Activated CD4-positive, alpha-beta T cell treated with anti-CD3 and anti-CD28 coated beads, Interleukin-2, Interleukin-6, amounts not matched to agents 100 ng/mL and 50 ng/mL, durations not matched to agents 16 hours and 8 hours (primary cell): ENCODE measurements at regions not wholly inside any gene's neighbourhood (a gene's known extent, or its start where the extent isn't known, plus 50 kb on each side); places are given as distances from the start of the nearest gene placed in this dataset.

Source experiments
- DNase-seq: peaks from one replicate; pipeline ENCODE4 v3.0.0-alpha.2; 2020

DNA sequence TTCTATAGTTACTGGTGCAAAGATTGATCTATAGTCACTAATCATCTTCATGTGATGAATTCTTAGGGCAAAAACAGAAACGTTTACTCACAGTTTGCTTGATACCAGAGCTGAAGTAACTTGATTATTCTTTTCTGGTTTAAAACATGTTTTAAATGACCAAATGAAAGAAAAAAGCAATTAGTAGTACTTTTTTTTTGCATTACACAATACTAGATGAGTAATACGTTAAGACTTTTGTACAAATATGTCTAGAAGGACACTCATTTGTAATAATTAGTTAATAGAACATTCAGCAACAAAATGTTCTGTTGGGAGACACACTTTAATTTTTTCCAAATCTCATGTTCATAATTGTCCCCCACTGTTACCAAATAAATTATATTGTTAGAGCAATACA lies 523.2 kb downstream of the SOX2 start:
- DNase-seq: no peak

DNA sequence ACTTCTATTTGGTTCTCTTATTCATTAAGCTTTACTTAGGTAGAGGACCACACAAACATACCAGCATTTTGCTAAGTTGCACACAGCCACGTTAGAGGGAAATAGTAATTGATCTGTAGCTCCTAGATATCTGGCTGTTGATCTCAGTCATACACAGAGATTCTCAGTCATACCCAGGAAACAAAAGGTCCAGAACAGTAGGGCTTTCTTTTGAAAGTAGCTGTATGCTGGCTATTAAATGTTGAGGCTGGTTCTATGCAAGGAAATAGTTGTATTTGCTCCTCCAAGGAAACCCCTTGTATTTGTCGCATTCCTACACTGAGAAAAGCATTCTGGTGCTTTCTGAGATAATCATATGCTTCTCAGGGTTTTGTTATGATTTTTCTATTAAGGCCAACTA lies 523.8 kb downstream of the SOX2 start:
- no peak for DNase-seq

DNA sequence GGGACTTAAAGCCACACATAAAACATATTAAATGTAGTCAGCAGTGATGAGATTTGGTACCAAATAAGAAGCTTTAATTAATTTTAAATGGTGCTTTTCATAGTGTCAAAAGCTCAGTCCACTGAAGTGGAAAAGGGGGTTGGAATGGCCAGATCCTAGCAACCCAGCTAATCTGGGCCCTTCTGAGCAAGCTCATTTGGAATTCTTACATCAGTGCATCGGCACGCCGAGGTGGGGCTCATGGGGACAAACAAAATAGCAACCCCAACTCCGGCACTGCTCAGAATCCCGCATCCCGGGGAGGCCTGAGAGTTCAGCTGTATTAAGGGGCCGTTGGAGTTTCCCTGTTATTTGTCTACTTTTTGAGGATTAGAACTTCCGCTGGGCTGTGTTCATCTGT lies 526.4 kb downstream of the SOX2 start:
- no peak for DNase-seq

DNA sequence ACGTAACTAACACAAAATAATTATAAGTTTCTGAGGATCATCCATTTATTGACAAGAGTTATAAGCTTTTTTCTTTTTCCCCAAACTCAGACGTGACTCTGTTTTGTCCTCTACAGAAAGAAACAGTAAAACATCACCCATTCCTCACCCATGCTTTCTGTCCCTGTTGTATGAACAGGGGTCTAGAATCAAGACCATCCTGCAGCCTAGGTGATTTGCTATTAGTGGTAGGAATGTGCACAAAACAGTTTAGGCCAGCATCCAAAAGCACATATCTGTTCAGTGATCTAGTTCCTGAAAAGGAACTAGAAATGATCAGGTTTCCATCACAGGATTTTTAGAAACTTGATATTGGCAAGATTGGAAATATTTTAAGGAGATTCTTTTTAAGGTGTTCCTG lies 527.6 kb downstream of the SOX2 start:
- no peak for DNase-seq

DNA sequence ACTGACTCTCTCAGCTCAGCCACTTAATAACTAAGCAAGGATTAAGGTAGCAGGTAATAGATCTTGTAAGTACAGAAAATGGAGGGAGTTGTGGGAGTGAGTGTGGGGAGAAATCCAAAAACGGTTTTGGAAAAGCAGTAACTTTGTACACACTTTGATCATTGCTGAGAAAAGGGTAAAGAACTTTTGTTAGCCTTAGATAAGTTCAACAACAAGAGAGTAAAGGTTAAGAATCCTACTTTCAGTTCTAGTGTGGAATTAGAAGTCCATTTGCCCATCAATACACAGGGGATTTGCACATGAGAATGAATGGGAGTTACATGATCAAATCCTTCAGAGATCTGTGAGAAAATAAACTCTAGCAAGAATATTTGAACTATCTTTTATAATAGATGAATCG lies 528.7 kb downstream of the SOX2 start:
- DNase-seq: no peak

DNA sequence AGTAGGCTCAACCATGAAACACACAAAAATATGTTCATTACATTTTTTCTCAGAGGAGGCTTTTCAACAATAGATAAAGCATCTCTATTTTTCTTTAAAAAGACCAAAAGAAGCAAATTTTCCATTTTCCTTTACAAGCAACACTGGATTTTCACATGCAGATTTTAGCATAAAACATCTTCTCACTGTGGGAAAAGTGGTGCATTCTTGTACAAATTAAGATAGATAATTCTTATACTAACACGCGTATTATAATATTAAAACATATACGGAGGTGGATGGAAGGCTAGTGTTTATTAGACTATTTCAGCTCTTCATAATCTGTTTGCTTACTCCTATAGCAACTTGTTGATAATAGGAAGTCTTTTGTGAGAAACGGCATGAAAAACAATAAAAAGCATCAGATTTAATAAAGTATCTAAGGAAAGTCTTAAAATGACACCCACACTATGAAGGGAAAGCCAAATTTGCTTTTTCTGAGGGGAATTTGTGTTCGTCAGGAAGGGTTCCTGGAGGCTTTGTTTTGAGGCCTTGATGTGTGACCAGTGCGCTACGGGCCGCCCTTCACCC lies 529.6 kb downstream of the SOX2 start:
- no peak for DNase-seq

DNA sequence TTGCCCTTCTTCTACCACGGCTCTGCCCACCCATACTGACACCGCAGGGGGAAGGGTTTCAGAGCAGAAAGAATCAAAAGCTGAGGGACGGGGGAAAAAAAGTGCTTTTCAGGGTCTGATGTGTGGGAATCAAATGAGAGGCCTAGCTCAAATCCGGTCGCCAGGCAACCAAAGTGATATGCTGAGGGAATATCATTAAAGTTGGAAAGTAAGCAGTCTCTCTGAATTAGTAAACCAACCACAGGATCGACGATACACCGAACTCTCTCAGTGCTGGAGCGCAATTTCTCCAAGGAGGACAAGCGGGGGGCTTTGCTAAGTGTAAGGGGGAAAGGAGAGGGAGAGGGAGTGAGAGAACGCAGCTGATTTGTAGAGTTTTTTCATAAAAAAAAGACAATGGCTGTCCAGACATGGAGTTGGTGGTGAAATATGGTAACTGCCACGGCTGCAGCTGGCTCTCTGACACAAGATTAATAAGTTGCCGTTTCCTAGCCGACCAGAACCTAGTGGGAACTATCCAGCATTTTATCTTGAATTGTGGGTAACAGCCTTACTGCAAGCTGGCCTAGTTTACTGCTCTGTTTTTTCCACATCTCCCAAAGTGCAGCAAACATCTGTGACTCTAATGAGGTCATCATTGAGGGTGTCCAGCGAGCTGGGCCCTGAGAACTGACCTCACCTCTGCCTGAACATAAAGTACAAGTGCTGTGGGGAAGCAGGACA lies 530.2 kb downstream of the SOX2 start:
- DNase-seq: no peak

DNA sequence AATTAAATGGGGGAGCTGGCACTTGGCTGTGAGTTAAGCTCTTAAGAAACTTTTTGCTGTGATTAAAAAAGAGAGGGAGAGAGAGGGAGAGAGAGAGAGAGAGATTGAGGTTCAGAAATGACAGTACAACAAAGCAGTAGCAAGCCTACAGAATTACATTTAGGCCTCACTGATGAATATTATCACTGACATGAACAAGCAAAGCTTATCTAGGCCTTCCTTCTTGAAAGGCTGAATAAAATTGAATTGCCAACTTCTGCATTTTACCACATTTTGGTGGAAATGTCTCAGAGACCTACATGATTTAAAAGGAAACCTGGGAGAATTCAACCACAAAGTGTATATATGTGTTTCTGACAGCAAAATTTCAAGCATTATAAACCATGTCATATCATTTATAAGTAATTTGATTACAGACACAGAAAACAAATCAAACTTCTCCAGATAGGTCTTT lies 530.8 kb downstream of the SOX2 start:
- no peak for DNase-seq

DNA sequence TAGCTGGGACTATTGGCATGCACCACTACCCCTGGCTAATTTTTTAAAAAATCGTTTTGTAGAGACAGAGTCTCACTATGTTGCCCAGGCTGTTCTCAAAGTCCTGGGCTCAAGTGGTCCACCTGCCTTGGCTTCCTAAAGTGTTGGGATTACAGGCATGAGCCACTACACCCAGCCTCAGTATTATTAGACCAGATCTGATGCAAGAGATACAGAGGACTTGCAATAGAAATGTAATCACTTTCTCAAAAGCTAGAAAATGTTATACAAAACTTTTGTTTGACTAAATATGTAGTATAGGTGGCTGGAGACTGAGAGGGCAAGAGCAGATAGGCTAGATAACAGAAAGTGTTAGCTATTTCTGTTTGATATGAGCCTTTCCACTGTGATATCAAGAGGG lies 531.9 kb downstream of the SOX2 start:
- no peak for DNase-seq

DNA sequence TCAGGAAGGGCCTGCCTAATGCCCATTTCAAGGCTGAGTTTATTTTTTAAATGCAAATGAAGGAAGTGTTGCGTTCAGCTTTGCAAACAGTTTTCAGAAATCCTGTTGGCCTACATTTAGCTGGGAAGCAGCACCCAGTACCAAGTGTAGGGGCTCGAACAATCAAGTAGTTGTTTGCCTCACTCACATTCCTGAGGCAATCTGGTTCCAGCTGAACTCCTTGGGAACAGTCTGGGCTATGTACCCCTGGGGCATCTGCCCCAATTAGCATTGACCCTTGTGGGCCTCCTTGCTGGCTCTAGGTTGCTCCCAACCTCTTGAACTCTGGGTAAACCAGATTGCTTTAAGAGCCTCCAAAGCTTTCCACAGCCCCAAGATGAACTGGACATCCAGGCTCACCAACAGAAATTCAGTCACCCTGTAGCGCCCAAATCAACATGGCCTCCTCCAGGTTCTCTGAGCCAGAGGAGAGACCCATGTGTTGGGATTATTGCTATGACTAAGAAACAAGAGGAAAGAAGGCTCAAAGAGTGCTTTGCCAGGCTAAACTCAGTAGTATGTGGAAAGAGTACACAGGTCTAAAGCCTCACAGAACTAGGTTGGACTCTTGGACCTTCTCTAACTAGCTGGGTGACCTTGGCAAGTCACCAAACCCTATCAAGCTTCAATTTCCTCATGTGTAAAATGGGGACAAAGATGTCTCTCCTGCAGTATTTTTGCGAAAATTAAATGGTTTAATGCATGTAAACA lies 532.7 kb downstream of the SOX2 start:
- no peak for DNase-seq

DNA sequence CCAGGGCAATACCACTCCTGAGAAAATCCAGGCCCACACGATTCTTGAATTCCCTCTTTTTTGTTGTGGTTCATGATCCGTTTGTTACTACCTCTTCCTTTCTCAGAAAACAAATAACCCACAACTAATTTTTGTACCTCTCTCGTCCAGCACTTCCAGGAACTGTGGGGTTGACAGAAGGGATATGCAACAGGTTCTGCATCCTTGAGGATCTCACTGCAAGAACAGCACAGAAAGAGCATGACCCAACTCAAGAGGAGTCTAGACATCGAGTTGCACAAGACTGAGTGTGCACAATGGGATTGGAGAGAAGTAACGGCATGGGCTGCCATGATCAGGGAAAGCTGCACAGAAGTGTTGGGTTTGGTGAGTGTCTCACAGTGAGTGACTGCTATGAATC lies 533.3 kb downstream of the SOX2 start:
- DNase-seq: no peak

DNA sequence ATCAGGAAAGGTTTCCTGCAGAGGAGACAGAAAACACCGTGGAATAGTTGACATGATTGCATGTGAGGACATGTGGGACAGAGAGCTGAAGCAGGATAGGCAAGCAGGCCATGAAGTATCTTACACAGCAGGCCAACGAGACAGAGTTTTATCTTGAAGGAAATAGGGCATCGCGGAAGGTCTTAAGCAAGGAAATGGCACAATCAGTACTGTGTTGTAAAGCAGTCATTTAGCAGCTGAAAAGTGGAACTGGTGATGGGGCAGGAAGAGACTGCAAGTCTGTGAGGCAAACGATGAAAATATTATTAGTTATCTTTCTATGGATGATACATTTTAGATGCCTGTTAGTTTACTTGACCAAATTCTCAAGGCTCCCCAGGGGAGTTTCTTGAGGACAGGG lies 535.1 kb downstream of the SOX2 start:
- no peak for DNase-seq

DNA sequence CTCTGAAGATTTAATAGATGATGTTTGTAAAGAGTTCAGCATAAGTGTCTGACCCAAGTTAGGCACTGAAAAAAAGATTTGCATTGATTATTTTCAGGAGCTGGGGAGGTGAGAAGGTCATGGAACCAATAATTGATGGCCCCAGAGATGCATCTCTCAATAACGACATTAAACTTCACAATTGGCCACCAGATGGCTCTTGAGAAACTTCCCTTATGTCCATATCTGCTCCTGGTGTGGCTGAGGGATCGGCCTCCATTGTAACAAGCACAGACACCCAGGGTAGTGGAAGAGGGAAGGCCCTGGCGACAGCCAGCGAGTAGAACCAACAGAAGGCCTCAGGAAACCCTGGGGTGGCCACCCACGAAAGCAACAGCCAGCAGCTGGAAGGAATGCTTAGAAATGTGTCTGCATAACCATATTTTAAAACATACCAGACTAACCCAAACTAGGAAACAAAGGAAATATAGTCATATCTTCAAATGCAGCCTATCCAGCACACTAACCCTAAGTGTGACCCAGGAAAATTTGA lies 536.7 kb downstream of the SOX2 start:
- no peak for DNase-seq

DNA sequence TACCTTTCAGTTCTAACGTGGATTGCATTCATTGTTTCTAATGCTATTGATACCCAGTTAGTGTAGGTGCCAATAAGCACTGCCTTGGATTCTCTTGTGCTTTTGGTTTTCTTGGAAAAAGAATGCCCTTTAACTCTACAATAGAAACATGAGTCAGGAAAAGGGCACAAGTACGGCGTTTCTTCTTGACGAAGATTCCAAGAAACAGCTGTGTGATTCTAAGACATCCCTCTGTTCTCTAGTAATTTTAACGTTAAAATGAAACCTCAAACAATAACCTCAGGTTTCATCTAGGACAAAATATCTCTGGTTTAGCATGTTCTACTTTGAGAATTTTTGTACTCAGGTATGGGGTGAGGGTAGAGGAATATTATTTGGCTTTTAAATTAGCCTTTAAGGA lies 540.5 kb upstream of the ATP11B start:
- no peak for DNase-seq

DNA sequence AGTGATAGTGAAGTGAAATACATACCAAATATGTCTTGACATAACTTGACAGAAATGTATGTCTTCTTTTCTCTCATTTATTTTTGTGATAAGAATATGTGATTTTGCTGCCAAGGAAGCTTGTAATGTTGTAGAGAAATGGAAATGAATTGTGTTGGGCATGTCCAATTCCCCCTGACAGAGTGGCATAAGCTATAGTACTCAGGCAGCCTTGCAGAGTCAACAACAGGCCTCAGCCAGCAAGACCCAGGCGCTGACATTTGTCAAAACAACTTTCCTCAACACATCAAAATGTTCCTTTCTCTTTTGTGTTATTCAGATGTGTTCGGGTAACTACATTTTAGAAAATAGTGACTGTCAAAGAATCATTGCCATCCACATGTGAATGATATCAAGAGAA lies 538.1 kb upstream of the ATP11B start:
- DNase-seq: no peak

DNA sequence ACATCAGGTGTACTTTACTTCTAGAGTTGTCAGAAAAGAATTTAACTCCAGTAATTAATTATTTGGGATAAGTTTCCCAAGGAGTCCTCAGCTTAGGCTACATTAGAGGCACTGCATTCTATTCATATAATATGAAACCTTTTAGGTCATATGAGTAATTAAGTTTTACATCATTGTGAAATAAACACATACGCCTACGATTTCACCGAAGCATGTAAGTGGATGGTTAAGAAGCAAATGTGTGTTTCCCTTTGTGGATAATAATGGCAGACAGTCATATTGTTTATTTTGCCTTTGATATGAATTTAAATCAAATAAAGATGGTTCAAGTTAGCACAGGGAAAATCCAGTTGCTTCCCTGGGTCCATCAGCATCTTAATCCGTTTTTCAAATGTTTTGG lies 535.9 kb upstream of the ATP11B start:
- no peak for DNase-seq

DNA sequence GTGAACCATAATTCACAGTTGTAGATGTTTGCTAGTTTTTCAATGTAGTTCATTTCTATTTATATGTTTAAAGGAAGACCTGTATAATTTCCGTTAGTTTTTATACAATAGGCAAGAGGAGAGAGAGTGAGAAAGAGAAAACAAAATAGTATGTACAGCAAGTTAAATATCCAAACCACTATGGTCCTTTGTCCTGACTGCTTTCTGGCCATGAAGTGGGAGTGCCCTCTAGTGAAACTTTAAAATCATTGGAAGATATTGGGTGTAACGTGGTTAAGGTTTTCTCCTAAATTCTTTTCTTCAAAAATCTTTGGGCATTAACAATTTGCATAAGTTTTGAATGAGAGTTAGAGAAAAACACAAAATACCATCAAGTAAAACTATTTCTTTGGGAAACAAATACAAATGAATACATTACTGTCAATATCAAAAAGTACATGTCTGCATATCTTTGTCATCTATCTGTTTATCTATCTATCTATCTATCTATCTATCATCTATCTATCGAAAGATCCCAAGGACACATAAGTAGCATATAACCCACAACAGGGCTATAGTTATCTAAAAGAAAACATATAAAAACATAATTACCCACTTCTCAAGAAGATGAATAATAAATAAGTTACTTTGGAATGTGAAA lies 534.6 kb upstream of the ATP11B start:
- DNase-seq: no peak

DNA sequence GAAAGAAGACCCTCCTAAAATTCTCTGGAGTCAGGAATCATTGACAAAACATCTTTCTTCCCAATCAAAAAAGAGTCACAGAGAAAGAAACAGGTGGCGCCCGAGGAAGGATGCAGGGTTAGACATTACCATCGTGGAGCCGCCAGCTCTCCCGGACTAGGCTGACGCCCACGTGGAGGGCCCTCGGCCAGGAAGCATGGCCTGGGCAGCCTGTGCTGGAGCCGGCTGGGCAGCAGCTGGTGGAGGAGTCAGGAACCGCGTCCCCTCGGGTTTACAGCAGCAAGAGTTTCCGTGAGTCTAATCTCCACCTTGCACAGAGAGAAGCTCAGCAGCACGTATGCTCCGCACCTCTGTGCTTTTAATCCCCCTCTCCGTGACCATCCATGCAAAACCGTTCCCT lies 533.7 kb upstream of the ATP11B start:
- no peak for DNase-seq

DNA sequence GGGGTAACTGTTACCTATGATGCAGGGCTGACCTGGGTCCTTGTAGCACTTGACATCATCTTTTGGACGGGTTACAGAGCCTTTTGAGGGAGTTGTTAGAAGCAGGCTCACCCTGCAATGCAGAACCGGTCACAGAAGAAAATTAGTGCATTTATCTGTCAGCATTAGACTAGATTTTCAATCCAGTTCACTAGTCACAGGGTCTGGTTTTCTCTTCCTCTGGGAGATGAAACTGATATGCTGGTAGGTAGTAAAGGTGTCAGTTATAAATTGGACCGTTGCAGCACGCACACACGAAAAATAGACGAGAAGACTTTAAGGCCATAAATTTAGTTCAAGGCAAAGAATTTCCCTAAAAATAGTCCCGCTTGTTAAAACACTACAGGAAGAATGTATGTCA lies 532.3 kb upstream of the ATP11B start:
- no peak for DNase-seq

DNA sequence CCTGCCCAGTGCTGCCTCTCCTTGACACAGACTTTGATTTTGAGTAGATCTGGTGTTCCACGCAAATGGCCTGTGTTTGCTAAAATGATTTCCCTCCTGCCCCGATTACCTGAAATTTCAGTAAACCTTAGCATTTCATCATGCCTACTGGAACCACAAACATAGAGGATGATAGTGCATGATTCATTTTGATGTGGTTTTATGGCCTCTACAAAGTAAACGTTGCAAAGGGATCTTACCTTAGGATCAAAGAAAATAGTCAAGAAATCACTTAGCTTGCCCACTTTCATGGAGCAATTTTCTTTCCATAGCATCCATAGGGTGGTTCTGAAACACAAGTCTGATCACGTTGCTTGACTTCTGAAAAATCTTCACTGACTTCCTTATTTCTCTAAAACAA lies 524.6 kb upstream of the ATP11B start:
- DNase-seq: no peak

DNA sequence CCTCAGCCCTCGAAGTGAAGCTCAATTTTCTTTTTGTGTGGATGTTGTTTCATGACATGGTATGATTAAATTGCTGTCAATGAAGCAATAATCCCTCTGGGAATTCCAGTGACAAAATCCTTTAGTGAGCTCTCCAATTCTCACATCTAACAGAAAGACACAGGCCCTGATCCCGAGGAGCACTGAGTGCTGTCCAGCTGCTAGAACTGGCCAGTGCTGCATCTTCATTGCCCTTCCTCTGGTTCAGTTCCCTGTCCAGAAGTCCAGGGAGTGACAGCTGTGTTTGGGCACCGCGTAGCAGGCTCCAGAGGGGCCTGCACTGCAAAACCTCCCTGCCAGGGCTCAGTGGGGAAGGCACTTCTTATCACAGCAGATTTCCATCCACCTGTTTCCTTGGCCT lies 516.8 kb upstream of the ATP11B start:
- no peak for DNase-seq

DNA sequence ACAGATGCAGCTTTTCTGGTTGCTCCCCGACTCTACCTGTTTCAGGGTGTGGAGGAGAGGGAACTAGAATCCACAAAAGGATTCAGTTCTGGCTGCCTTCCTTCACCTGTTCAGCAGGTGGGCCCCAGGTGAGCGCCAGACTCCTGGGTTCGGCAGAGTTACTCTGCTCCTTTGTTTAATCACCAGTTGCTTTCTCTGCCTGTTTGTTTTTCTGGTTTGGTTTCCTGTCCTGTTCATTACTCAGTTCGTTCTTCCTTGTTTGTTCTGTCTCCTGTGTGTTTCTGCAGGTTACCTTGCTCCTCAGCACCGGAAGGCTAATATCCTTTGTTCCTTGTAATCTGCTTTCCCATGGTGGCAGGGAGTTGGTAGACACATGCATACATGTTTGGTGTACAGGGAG lies 508.5 kb upstream of the ATP11B start:
- DNase-seq: no peak

DNA sequence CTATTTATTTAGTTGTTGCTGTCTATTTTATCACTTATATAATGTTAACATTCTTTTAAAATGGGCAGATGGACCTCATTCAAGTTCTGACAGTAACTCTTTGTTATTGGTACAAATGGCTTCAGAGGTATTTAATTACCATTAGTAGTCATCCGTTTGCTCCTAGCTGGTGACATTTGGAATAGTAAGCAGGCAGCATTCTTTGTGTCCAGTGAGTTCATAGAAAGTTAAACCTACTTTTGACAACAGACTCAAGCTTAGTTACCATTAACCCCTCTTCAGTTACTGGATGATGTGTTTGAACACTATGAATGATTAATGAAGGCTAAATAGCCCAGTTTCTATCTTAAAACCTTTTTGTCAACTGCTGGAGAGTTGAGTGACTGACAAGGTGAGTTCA lies 500.7 kb upstream of the ATP11B start:
- DNase-seq: no peak

DNA sequence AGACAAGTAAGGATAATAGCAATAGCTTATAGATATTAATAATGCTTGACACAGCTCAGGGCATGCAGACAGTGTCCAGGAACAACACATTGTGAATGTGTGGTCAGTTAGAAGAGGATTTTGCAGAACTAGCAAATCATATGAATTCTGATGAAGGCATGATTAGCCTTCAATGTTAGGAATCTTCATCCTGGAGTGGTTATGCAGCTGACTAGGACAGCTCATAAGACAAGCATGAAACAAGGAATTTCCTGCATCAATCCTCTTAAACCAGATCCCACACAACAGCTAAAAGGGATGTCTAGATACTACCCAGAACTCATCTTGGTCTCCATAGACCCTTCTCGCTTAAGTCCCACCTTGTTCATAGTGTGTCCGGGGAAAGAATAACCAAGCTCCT lies 499.0 kb upstream of the ATP11B start:
- DNase-seq: no peak
